ENCODE measurements at regions not wholly inside any gene's neighbourhood (a gene's known extent, or its start where the extent isn't known, plus 50 kb on each side); places are given as distances from the start of the nearest gene placed in this dataset.

GRCh38 chr2:239545741-239546392 is 145.0 kb upstream of the HDAC4 start:
- intact Hi-C loops (cut with DNase I), result no loop called here
- DNase-seq (ENCODE audit: low spot score), result no peak

- no peak for DNase-seq (ENCODE audit: low spot score)
- intact Hi-C loops (cut with DNase I), result no loop called here
These were observed 144.2 kb upstream of the HDAC4 start for GRCh38 chr2:239544918-239545465.

- no peak for DNase-seq (ENCODE audit: low spot score)
- intact Hi-C loops (cut with DNase I), result no loop called here
These were observed 143.5 kb upstream of the HDAC4 start for GRCh38 chr2:239544143-239544917.

GRCh38 chr2:239543702-239544101 is 142.9 kb upstream of the HDAC4 start:
- intact Hi-C loops (cut with DNase I), result no loop called here
- DNase-seq (ENCODE audit: low spot score), result no peak

GRCh38 chr2:239540174-239540573 is 139.4 kb upstream of the HDAC4 start:
- intact Hi-C loops (cut with DNase I), result no loop called here
- DNase-seq (ENCODE audit: low spot score), result no peak

GRCh38 chr2:239539776-239540100 is 138.9 kb upstream of the HDAC4 start:
- DNase-seq (ENCODE audit: low spot score), result no peak
- intact Hi-C loops (cut with DNase I), result no loop called here

GRCh38 chr2:239539083-239539775 is 138.4 kb upstream of the HDAC4 start:
- intact Hi-C loops (cut with DNase I), result no loop called here
- no peak for DNase-seq (ENCODE audit: low spot score)

GRCh38 chr2:239538357-239539052 is 137.7 kb upstream of the HDAC4 start:
- intact Hi-C loops (cut with DNase I), result no loop called here
- no peak for DNase-seq (ENCODE audit: low spot score)

- no peak for DNase-seq (ENCODE audit: low spot score)
- intact Hi-C loops (cut with DNase I), result no loop called here
These were observed 137.0 kb upstream of the HDAC4 start for GRCh38 chr2:239537633-239538356.

- intact Hi-C loops (cut with DNase I), result no loop called here
- DNase-seq (ENCODE audit: low spot score), result no peak
These were observed 135.4 kb upstream of the HDAC4 start for GRCh38 chr2:239536186-239536585.

- no peak for DNase-seq (ENCODE audit: low spot score)
- intact Hi-C loops (cut with DNase I), result no loop called here
These were observed 134.8 kb upstream of the HDAC4 start for GRCh38 chr2:239535413-239536144.

- intact Hi-C loops (cut with DNase I), result no loop called here
- no peak for DNase-seq (ENCODE audit: low spot score)
These were observed 134.0 kb upstream of the HDAC4 start for GRCh38 chr2:239534581-239535412.

GRCh38 chr2:239533569-239534316 is 132.9 kb upstream of the HDAC4 start:
- intact Hi-C loops (cut with DNase I), result no loop called here
- no peak for DNase-seq (ENCODE audit: low spot score)

- intact Hi-C loops (cut with DNase I), result no loop called here
- no peak for DNase-seq (ENCODE audit: low spot score)
These were observed 132.0 kb upstream of the HDAC4 start for GRCh38 chr2:239532859-239533258.

GRCh38 chr2:239532250-239532649 is 131.4 kb upstream of the HDAC4 start:
- intact Hi-C loops (cut with DNase I), result no loop called here
- no peak for DNase-seq (ENCODE audit: low spot score)

GRCh38 chr2:239531456-239532241 is 130.8 kb upstream of the HDAC4 start:
- intact Hi-C loops (cut with DNase I), result no loop called here
- no peak for DNase-seq (ENCODE audit: low spot score)
